MCF 10A (cell line): ENCODE measurements at regions not wholly inside any gene's neighbourhood (a gene's known extent, or its start where the extent isn't known, plus 50 kb on each side); places are given as distances from the start of the nearest gene placed in this dataset.
A peak's percentile ranks its signal among the peaks of the same experiment; 100 is the strongest.

Experiments used
- BruUV-seq: library from RNA; stranded (reverse); fragments of 400-500 nt; replicated peaks from 2 replicates; lab custom pipeline; 2021; lab: Mats Ljungman, UMichigan
- CTCF ChIA-PET: fragments of 300-600 bp; sonication (Branson Sonifier 250); formaldehyde crosslinking; extraction: SDS; loops from one replicate; lab custom pipeline; 2021; ENCODE audit warnings: antibody characterized with exemption, inconsistent platforms; lab: Yijun Ruan, JAX
- POLR2A ChIA-PET: fragments of 300-600, 350-650 bp; sonication (Branson Sonifier 250); formaldehyde crosslinking; extraction: SDS; loops from one replicate; lab custom pipeline; 2020; ENCODE audit warnings: antibody characterized with exemption, inconsistent platforms; lab: Yijun Ruan, JAX
- DNase-seq: peaks from one replicate; pipeline ENCODE4 v3.0.0-alpha.2; 2018; ENCODE audit not compliant: unreplicated experiment
- H3K27ac Mint-ChIP-seq: one replicate; pipeline ENCODE4 v1.8.0; 2022; ENCODE audit warnings: mild to moderate bottlenecking, low read depth, mixed read lengths; ENCODE audit not compliant: unreplicated experiment
- H3K27me3 Mint-ChIP-seq: one replicate; pipeline ENCODE4 v1.8.0; 2022; ENCODE audit warnings: mixed read lengths; ENCODE audit not compliant: insufficient read depth, unreplicated experiment
- H3K36me3 Mint-ChIP-seq: one replicate; pipeline ENCODE4 v1.8.0; 2022; ENCODE audit warnings: mild to moderate bottlenecking, moderate library complexity, mixed read lengths; ENCODE audit not compliant: insufficient read depth, unreplicated experiment
- H3K4me1 Mint-ChIP-seq: one replicate; pipeline ENCODE4 v1.8.0; 2022; ENCODE audit warnings: mixed read lengths; ENCODE audit not compliant: insufficient read depth, unreplicated experiment
- H3K4me3 Mint-ChIP-seq: one replicate; pipeline ENCODE4 v1.8.0; 2022; ENCODE audit warnings: mild to moderate bottlenecking, moderate library complexity, mixed read lengths; ENCODE audit not compliant: unreplicated experiment
- H3K9me3 Mint-ChIP-seq: one replicate; pipeline ENCODE4 v1.8.0; 2022; ENCODE audit warnings: mixed read lengths; ENCODE audit not compliant: unreplicated experiment
- CTCF ChIP-seq: fragments of 200-600 bp; IDR thresholded peaks from one replicate; pipeline ENCODE4 v1.8.0; 2022; ENCODE audit warnings: antibody characterized with exemption, mild to moderate bottlenecking; ENCODE audit not compliant: unreplicated experiment
- intact Hi-C: fragments of 100-400 bp; cut with micrococcal nuclease; formaldehyde crosslinking; loops from 2 replicates; pipeline ENCODE4 v1.14.1; 2022

- H3K4me3 Mint-ChIP-seq, result no peak overlapping the region
- intact Hi-C loops, result no loop called here
- no peak overlapping the region for H3K27ac Mint-ChIP-seq
- H3K36me3 Mint-ChIP-seq, result no peaks in the 10 kb centered on the region
- no peaks in the 10 kb centered on the region for H3K4me1 Mint-ChIP-seq
- no peak for TF ChIP-seq CTCF
- no peak for DNase-seq
- peaks cover 18% of the 10 kb centered on the region for H3K27me3 Mint-ChIP-seq
- ChIA-PET CTCF (interaction anchor here (0.6 kb wide), 2 partner anchors 168 to 800 kb away, joined by 3 read pairs; no protein-coding TSS in a partner anchor), POLR2A (interaction anchor here (0.7 to 1.7 kb wide), 2 partner anchors 10 to 125 kb away, joined by 3 to 5 read pairs; no protein-coding TSS in a partner anchor)
- no peaks in the 10 kb centered on the region for H3K9me3 Mint-ChIP-seq
- BruUV-seq, result no TSS peak
These were observed 496.9 kb upstream of the LINC00305 start for GRCh38 chr18:64645753-64646152.

- Mint-ChIP-seq H3K4me3 (no peak overlapping the region), H3K9me3 (no peaks in the 10 kb centered on the region), H3K27me3 (peaks cover 51% of the 10 kb centered on the region), H3K27ac (no peak overlapping the region), H3K4me1 (no peaks in the 10 kb centered on the region), H3K36me3 (no peaks in the 10 kb centered on the region)
- no peak for TF ChIP-seq CTCF
- peak; percentile 31 for DNase-seq
- intact Hi-C loops, result no loop called here
- ChIA-PET POLR2A (interaction anchor here (0.7 kb wide), 1 partner anchor 486 kb away, joined by 3 read pairs; no protein-coding TSS in a partner anchor), CTCF (interaction anchor here (0.6 kb wide), 1 partner anchor 601 kb away, joined by 3 read pairs; no protein-coding TSS in a partner anchor)
- BruUV-seq, result no TSS peak
These were observed 490.6 kb upstream of the LINC00305 start for GRCh38 chr18:64639536-64639935.

GRCh38 chr18:64620971-64621560 lies 472.2 kb upstream of the LINC00305 start:
- intact Hi-C loops, result no loop called here
- no peaks in the 10 kb centered on the region for H3K9me3 Mint-ChIP-seq
- TF ChIP-seq CTCF, result no peak
- no TSS peak for BruUV-seq
- ChIA-PET CTCF (interaction anchor here (0.6 to 0.7 kb wide), 4 partner anchors 17 to 840 kb away, joined by 3 to 5 read pairs (median 4); no protein-coding TSS in a partner anchor), POLR2A (interaction anchor here (0.7 kb wide), 1 partner anchor 928 kb away, joined by 3 read pairs; no protein-coding TSS in a partner anchor)
- DNase-seq, result no peak
- H3K4me3 Mint-ChIP-seq, result no peak overlapping the region
- no peaks in the 10 kb centered on the region for H3K27me3 Mint-ChIP-seq
- no peaks in the 10 kb centered on the region for H3K4me1 Mint-ChIP-seq
- no peak overlapping the region for H3K27ac Mint-ChIP-seq
- no peaks in the 10 kb centered on the region for H3K36me3 Mint-ChIP-seq

- no peak overlapping the region for H3K4me3 Mint-ChIP-seq
- BruUV-seq, result no TSS peak
- no peaks in the 10 kb centered on the region for H3K9me3 Mint-ChIP-seq
These were observed 469.5 kb upstream of the LINC00305 start for GRCh38 chr18:64618390-64618789.

More at GRCh38 chr18:64618390-64618789, 469.5 kb upstream of the LINC00305 start:
- ChIA-PET CTCF (interaction anchor here (0.6 kb wide), 1 partner anchor 62 kb away, joined by 3 read pairs; no protein-coding TSS in a partner anchor), POLR2A (no interaction called here)
- TF ChIP-seq CTCF, result no peak
- intact Hi-C loops, result no loop called here
- DNase-seq, result no peak
- peaks cover 14% of the 10 kb centered on the region for H3K27me3 Mint-ChIP-seq
- no peaks in the 10 kb centered on the region for H3K4me1 Mint-ChIP-seq
- no peaks in the 10 kb centered on the region for H3K36me3 Mint-ChIP-seq
- H3K27ac Mint-ChIP-seq, result no peak overlapping the region
